H1 (cell line): ENCODE measurements at regions not wholly inside any gene's neighbourhood (a gene's known extent, or its start where the extent isn't known, plus 50 kb on each side); places are given as distances from the start of the nearest gene placed in this dataset.

ENCODE experiments used
- CTCF ChIA-PET: fragments of 300-600 bp; sonication (Branson Sonifier 250); formaldehyde crosslinking; loops from one replicate; lab custom pipeline; 2021; ENCODE audit not compliant: partially characterized antibody; lab: Charles Lee
- POLR2A ChIA-PET: fragments of 300-600 bp; sonication (Branson Sonifier 250); formaldehyde crosslinking; loops from one replicate; lab custom pipeline; 2021; ENCODE audit warnings: inconsistent platforms; ENCODE audit not compliant: partially characterized antibody; lab: Charles Lee
- DNase-seq, 2 experiments: peaks; one replicate each; pipeline versions ENCODE4 v3.0.0 to v3.0.0-alpha.2; 2010 to 2022; ENCODE audit warnings: low spot score in 2 of 2, low read depth in 1 of 2, mixed read lengths in 1 of 2
- FAIRE-seq: peaks from 2 replicates; lab custom pipeline; 2011; peaks lifted over from hg19 to GRCh38; lab: Jason Lieb, UNC
- H2AFZ ChIP-seq: 2 replicates; pipeline ENCODE4 v1.8.1; 2012; ENCODE audit warnings: low read length, inconsistent platforms
- H2AK5ac ChIP-seq: 2 replicates; pipeline ENCODE4 v1.6.1; 2013; ENCODE audit warnings: low read depth, low read length
- H2BK120ac ChIP-seq: replicated peaks from 2 replicates; pipeline ENCODE3; 2013; ENCODE audit warnings: low read depth, low read length, inconsistent platforms
- H2BK12ac ChIP-seq: 2 replicates; pipeline ENCODE4 v1.6.1; 2013; ENCODE audit warnings: low read depth, low read length
- H2BK15ac ChIP-seq: 2 replicates; pipeline ENCODE4 v1.6.1; 2013; ENCODE audit warnings: low read length
- H2BK20ac ChIP-seq: 2 replicates; pipeline ENCODE4 v1.6.1; 2013; ENCODE audit warnings: low read length
- H2BK5ac ChIP-seq: 2 replicates; pipeline ENCODE4 v1.6.1; 2013; ENCODE audit warnings: low read depth, low read length
- H3K14ac ChIP-seq: 2 replicates; pipeline ENCODE4 v1.6.1; 2013; ENCODE audit warnings: inconsistent platforms; ENCODE audit not compliant: insufficient read length
- H3K18ac ChIP-seq: 2 replicates; pipeline ENCODE4 v1.6.1; 2013; ENCODE audit warnings: low read length; ENCODE audit errors: extremely low read depth
- H3K23ac ChIP-seq: 2 replicates; pipeline ENCODE4 v1.6.1; 2013; ENCODE audit warnings: inconsistent platforms; ENCODE audit not compliant: insufficient read length
- H3K23me2 ChIP-seq: 2 replicates; pipeline ENCODE4 v1.6.1; 2013; ENCODE audit warnings: low read depth, low read length
- H3K27ac ChIP-seq: 2 replicates; pipeline ENCODE4 v1.6.1; 2011; ENCODE audit warnings: low read depth, low read length, inconsistent platforms
- H3K27me3 ChIP-seq, 4 experiments: replicated peaks in 1 of 4; 1 replicate in 1 of 4; 2 replicates in 3 of 4; pipeline versions ENCODE4 v1.6.1 to v1.8.1; 2011 to 2013; ENCODE audit warnings: low read length in 3 of 4, mild to moderate bottlenecking in 3 of 4, inconsistent platforms in 2 of 4, mixed read lengths in 2 of 4, moderate library complexity in 1 of 4; ENCODE audit not compliant: control insufficient read depth in 3 of 4, insufficient read depth in 3 of 4; ENCODE audit errors: extremely low read depth in 1 of 4
- H3K36me3 ChIP-seq, 4 experiments: 2 replicates each; pipeline versions ENCODE4 v1.6.1 to v1.8.1; 2011 to 2013; ENCODE audit warnings: mild to moderate bottlenecking in 4 of 4, low read length in 3 of 4, moderate library complexity in 2 of 4, control low read depth in 1 of 4, inconsistent platforms in 1 of 4; ENCODE audit not compliant: insufficient read depth in 4 of 4, control insufficient read depth in 2 of 4
- H3K4ac ChIP-seq: replicated peaks from 2 replicates; pipeline ENCODE3; 2013; ENCODE audit warnings: low read length, low read depth, mixed read lengths, inconsistent platforms; ENCODE audit not compliant: insufficient read length
- H3K4me1 ChIP-seq, 4 experiments: replicated peaks in 1 of 4; 1 replicate in 1 of 4; 2 replicates in 3 of 4; pipeline versions ENCODE4 v1.6.1 to v1.8.1; 2011 to 2013; ENCODE audit warnings: low read length in 3 of 4, inconsistent platforms in 2 of 4, mixed read lengths in 1 of 4; ENCODE audit not compliant: insufficient read depth in 4 of 4, control insufficient read depth in 3 of 4
- H3K4me2 ChIP-seq, 2 experiments: 2 replicates each; pipeline versions ENCODE4 v1.6.1 to v1.8.1; 2011 to 2013; ENCODE audit warnings: low read depth in 2 of 2, low read length in 2 of 2, control low read depth in 1 of 2, inconsistent platforms in 1 of 2, mild to moderate bottlenecking in 1 of 2; ENCODE audit not compliant: insufficient read depth in 1 of 2
- H3K4me3 ChIP-seq, 4 experiments: fragments of 200-600, 300-600 bp in 1 of 4; sonication (generic), shearing (Covaris generic), sonication (Bioruptor Twin) in 1 of 4; 2 replicates each; pipeline versions ENCODE4 v1.5.1 to v1.8.1; 2011 to 2016; ENCODE audit warnings: low read length in 4 of 4, low read depth in 3 of 4, control low read depth in 2 of 4, inconsistent platforms in 2 of 4, mild to moderate bottlenecking in 2 of 4, mixed read lengths in 1 of 4, moderate library complexity in 1 of 4; ENCODE audit not compliant: insufficient read depth in 2 of 4; ENCODE audit errors: extremely low read depth in 1 of 4
- H3K56ac ChIP-seq: replicated peaks from 2 replicates; pipeline ENCODE3; 2013; ENCODE audit warnings: low read depth, mild to moderate bottlenecking, mixed read lengths, low read length, inconsistent platforms; ENCODE audit not compliant: insufficient read length
- H3K79me1 ChIP-seq: 2 replicates; pipeline ENCODE4 v1.6.1; 2013; ENCODE audit warnings: low read depth, low read length, control low read depth
- H3K79me2 ChIP-seq, 2 experiments: 2 replicates each; pipeline versions ENCODE4 v1.6.1 to v1.8.1; 2012 to 2013; ENCODE audit warnings: low read length in 2 of 2, mild to moderate bottlenecking in 2 of 2, inconsistent platforms in 1 of 2; ENCODE audit not compliant: insufficient read depth in 2 of 2, control insufficient read depth in 1 of 2
- H3K9ac ChIP-seq, 4 experiments: replicated peaks in 1 of 4; 1 replicate in 1 of 4; 2 replicates in 3 of 4; pipeline versions ENCODE4 v1.6.1 to v1.8.1; 2011 to 2013; ENCODE audit warnings: low read depth in 3 of 4, low read length in 3 of 4, control low read depth in 2 of 4, mild to moderate bottlenecking in 2 of 4, moderate library complexity in 2 of 4, inconsistent platforms in 1 of 4; ENCODE audit errors: extremely low read depth in 1 of 4
- H3K9me3 ChIP-seq, 2 experiments: 2 replicates each; pipeline versions ENCODE4 v1.6.1 to v1.8.1; 2012 to 2013; ENCODE audit warnings: mild to moderate bottlenecking in 2 of 2, moderate library complexity in 2 of 2, control low read depth in 1 of 2, inconsistent platforms in 1 of 2, low read depth in 1 of 2, low read length in 1 of 2, mixed read lengths in 1 of 2; ENCODE audit not compliant: insufficient read depth in 2 of 2
- H4K20me1 ChIP-seq, 2 experiments: replicated peaks in 1 of 2; 2 replicates each; pipeline versions ENCODE3 to v1.8.1; 2011 to 2013; ENCODE audit warnings: inconsistent platforms in 2 of 2, low read length in 2 of 2, mild to moderate bottlenecking in 1 of 2; ENCODE audit not compliant: insufficient read depth in 2 of 2, control insufficient read depth in 1 of 2
- H4K5ac ChIP-seq: 2 replicates; pipeline ENCODE4 v1.6.1; 2013; ENCODE audit warnings: low read length, low read depth, mixed read lengths, inconsistent platforms; ENCODE audit not compliant: insufficient read length
- H4K8ac ChIP-seq: 2 replicates; pipeline ENCODE4 v1.8.0; 2013; ENCODE audit warnings: mild to moderate bottlenecking, moderate library complexity, low read length, inconsistent platforms; ENCODE audit not compliant: insufficient read depth; ENCODE audit errors: extremely low read depth
- H4K91ac ChIP-seq: replicated peaks from 2 replicates; pipeline ENCODE3; 2013; ENCODE audit warnings: low read length, mixed read lengths, inconsistent platforms; ENCODE audit not compliant: insufficient read length
- CBX5 ChIP-seq: fragments of 300-800, 300-1000 bp; sonication (generic); IDR thresholded peaks from 2 replicates; pipeline ENCODE4 v1.7.1; 2016; ENCODE audit warnings: antibody characterized with exemption, low read length, low read depth
- CEBPB ChIP-seq: IDR thresholded peaks from 2 replicates; pipeline ENCODE4 v1.6.1; 2012; ENCODE audit warnings: low read depth, low read length
- CTBP2 ChIP-seq: IDR thresholded peaks from 2 replicates; pipeline ENCODE4 v1.7.0; 2011; ENCODE audit warnings: borderline replicate concordance, mild to moderate bottlenecking, moderate library complexity, mixed read lengths, low read length; ENCODE audit not compliant: insufficient read depth, insufficient read length
- KDM1A ChIP-seq: fragments of 200-600, 300-600 bp; sonication (generic); IDR thresholded peaks from 2 replicates; pipeline ENCODE4 v1.7.1; 2016; ENCODE audit warnings: mild to moderate bottlenecking, low read length, borderline replicate concordance
- MAFK ChIP-seq: IDR thresholded peaks from 2 replicates; pipeline ENCODE4 v1.6.1; 2012; ENCODE audit warnings: low read depth, mild to moderate bottlenecking, improper control_type of control experiment, low read length
- POLR2A ChIP-seq, 2 experiments: IDR thresholded peaks; 1 replicate in 1 of 2; 2 replicates in 1 of 2; pipeline ENCODE4 v1.6.1; 2011; ENCODE audit warnings: low read depth in 2 of 2, low read length in 2 of 2, mild to moderate bottlenecking in 2 of 2; ENCODE audit errors: control extremely low read depth in 1 of 2
- SIN3A ChIP-seq, 2 experiments: IDR thresholded peaks in 1 of 2; conservative IDR thresholded peaks in 1 of 2; 2 replicates each; pipeline ENCODE4 v1.6.1; 2011 to 2012; ENCODE audit warnings: low read length in 2 of 2, improper control_type of control experiment in 1 of 2, low read depth in 1 of 2, mild to moderate bottlenecking in 1 of 2
- SIX5 ChIP-seq: IDR thresholded peaks from 2 replicates; pipeline ENCODE4 v1.6.1; 2011; ENCODE audit warnings: mild to moderate bottlenecking, low read depth, low read length
- SP2 ChIP-seq: IDR thresholded peaks from 2 replicates; pipeline ENCODE4 v1.6.1; 2012; ENCODE audit warnings: mild to moderate bottlenecking, low read length, inconsistent platforms
- TAF1 ChIP-seq: IDR thresholded peaks from 2 replicates; pipeline ENCODE4 v1.6.1; 2011; ENCODE audit warnings: mild to moderate bottlenecking, low read depth, low read length
- YY1 ChIP-seq: IDR thresholded peaks from 2 replicates; pipeline ENCODE4 v1.6.1; 2011; ENCODE audit warnings: low read depth, mild to moderate bottlenecking, low read length
- WGBS, 2 experiments: shearing (Covaris generic) in 1 of 2; methylation state at CpG; one replicate each; pipeline versions ENCODE4 v1.1.6 to v1.1.7; 2013 to 2015; ENCODE audit warnings: low lambda C conversion rate in 2 of 2, mixed read lengths in 2 of 2, inconsistent platforms in 1 of 2, low coverage in 1 of 2, missing lambda C conversion rate in 1 of 2; ENCODE audit not compliant: insufficient replicate concordance in 2 of 2, insufficient coverage in 1 of 2, insufficient read length in 1 of 2; ENCODE audit errors: extremely low coverage in 1 of 2, missing lambda C conversion rate in 1 of 2; 5-methylcytosine and 5-hydroxymethylcytosine counted together
- TF ChIP-seq, protein P1 (sequence below): IDR thresholded peaks from 2 replicates; pipeline ENCODE4 v1.6.1; 2012; ENCODE audit warnings: inconsistent platforms

DNA sequence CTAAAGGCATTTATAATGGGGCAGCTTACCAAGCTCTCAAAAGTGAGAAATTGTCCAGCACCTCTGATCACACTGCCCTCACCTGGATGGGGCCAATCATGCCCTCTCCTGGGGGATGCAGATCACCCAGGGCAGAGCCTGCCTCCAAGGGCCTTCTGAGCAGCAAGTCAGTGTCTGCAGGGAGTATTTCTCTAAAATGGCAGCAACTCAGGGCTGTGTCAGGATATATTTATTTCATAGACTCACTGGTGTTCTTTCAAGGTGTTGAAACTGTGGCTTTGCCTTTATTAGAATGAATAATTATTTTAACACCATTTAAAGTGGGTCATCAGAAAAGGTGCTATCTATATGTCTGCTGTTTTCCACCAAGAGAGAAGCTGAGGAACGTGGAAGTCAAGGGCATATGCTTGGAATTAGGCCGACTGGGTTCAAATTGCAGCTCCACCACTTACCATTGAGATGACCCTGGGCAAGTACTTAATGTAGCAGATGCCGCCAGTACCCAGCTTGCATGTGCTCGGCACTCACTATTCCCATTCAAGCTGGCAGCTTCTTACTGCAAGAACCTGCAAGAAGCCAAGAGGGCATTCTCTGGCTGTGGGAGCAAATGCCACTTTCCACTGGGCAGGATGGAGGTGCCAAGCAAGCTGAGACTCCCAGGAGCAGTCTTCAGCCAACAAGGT, 590.0 kb downstream of the BCOR start:
- Histone ChIP-seq H3K4me3 (no peak overlapping the region), H4K8ac (no peak overlapping the region), H4K5ac (no peak overlapping the region), H2BK120ac (no peak overlapping the region), H3K23ac (no peak overlapping the region), H3K4ac (no peak overlapping the region), H3K4me2 (no peak overlapping the region), H2AFZ (no peak overlapping the region), H3K36me3 (no peaks in the 10 kb centered on the region), H3K9ac (no peak overlapping the region), H2BK12ac (no peak overlapping the region), H3K27ac (no peak overlapping the region), H2AK5ac (no peak overlapping the region), H3K4me1 (no peaks in the 10 kb centered on the region), H3K79me2 (no peaks in the 10 kb centered on the region), H3K27me3 (no peaks in the 10 kb centered on the region), H3K18ac (no peak overlapping the region), H3K14ac (no peak overlapping the region), H2BK5ac (no peak overlapping the region), H2BK20ac (no peak overlapping the region), H4K91ac (no peak overlapping the region), H3K9me3 (peaks cover 6 to 7% of the 10 kb centered on the region in 2 experiments; a peak in 2 of 4 replicates), H4K20me1 (no peaks in the 10 kb centered on the region), H3K79me1 (no peaks in the 10 kb centered on the region), H3K23me2 (no peaks in the 10 kb centered on the region), H2BK15ac (no peak overlapping the region), H3K56ac (no peak overlapping the region)
- FAIRE-seq, result no peak
- CTCF ChIA-PET, result interaction anchor here (0.7 to 1.8 kb wide), 2 partner anchors 30 to 71 kb away, joined by 3 to 6 read pairs; no protein-coding TSS in a partner anchor
- POLR2A ChIA-PET, result no interaction called here
- no peak for TF ChIP-seq CTBP2
- no peak for TF ChIP-seq TAF1
- no peak for TF ChIP-seq KDM1A
- no peak for TF ChIP-seq SP2
- no peak for TF ChIP-seq SIN3A (conservative IDR thresholded peaks at IDR 0.05 in 1 of 2, IDR thresholded peaks at IDR 0.05 in 1 of 2; ENCODE audit: low read depth in 1 of 2, low read length in 2 of 2)
- TF ChIP-seq, protein P1, sequence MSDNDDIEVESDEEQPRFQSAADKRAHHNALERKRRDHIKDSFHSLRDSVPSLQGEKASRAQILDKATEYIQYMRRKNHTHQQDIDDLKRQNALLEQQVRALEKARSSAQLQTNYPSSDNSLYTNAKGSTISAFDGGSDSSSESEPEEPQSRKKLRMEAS, result no peak
- no peak for TF ChIP-seq CEBPB
- TF ChIP-seq SIX5, result no peak
- TF ChIP-seq MAFK, result no peak
- no peak for TF ChIP-seq POLR2A (IDR thresholded peaks at IDR 0.05; ENCODE audit: control extremely low read depth in 1 of 2, low read depth in 2 of 2, low read length in 2 of 2)
- TF ChIP-seq CBX5, result no peak
- no peak for TF ChIP-seq YY1
- DNase-seq, result no peak
- WGBS, 2 experiments, result 87% methylated on average over 4 of the region's 4 CpGs; no CpG with 5 or more reads in 1 of the 2 experiments
